Epidermal melanocyte (primary cell): ENCODE measurements at regions not wholly inside any gene's neighbourhood (a gene's known extent, or its start where the extent isn't known, plus 50 kb on each side); places are given as distances from the start of the nearest gene placed in this dataset.

ENCODE experiments used
- DNase-seq: peaks from one replicate; pipeline ENCODE4 v3.0.0; 2011; ENCODE audit warnings: low spot score; ENCODE audit not compliant: insufficient read length

- DNase-seq, result no peak
Measured at GRCh38 chr13:110773480-110773879, 60.0 kb downstream of the ING1 start.

GRCh38 chr13:110774051-110774450 is 60.6 kb downstream of the ING1 start:
- no peak for DNase-seq

- DNase-seq, result no peak
Measured at GRCh38 chr13:110774490-110774889, 61.0 kb downstream of the ING1 start.

GRCh38 chr13:110775576-110775975 is 62.1 kb downstream of the ING1 start:
- DNase-seq, result no peak

- no peak for DNase-seq
Measured at GRCh38 chr13:110777251-110777820, 63.8 kb downstream of the ING1 start.

GRCh38 chr13:110779022-110779421 is 65.5 kb downstream of the ING1 start:
- DNase-seq, result no peak

GRCh38 chr13:110780422-110780821 is 66.9 kb downstream of the ING1 start:
- no peak for DNase-seq

- DNase-seq, result no peak
Measured at GRCh38 chr13:110782185-110782584, 68.7 kb downstream of the ING1 start.

- no peak for DNase-seq
Measured at GRCh38 chr13:110784704-110785103, 71.2 kb downstream of the ING1 start.

GRCh38 chr13:110788778-110789177 is 75.3 kb downstream of the ING1 start:
- no peak for DNase-seq

GRCh38 chr13:110789871-110790270 is 76.4 kb downstream of the ING1 start:
- no peak for DNase-seq

- DNase-seq, result no peak
Measured at GRCh38 chr13:110790371-110790770, 76.9 kb downstream of the ING1 start.

GRCh38 chr13:110794209-110794608 is 80.7 kb downstream of the ING1 start:
- no peak for DNase-seq

- DNase-seq, result no peak
Measured at GRCh38 chr13:110797230-110797877, 83.9 kb downstream of the ING1 start.

GRCh38 chr13:110798081-110798994 is 84.8 kb downstream of the ING1 start:
- DNase-seq, result no peak

- peak; percentile 73 for DNase-seq
Measured at GRCh38 chr13:110799246-110800236, 86.0 kb downstream of the ING1 start.

- no peak for DNase-seq
Measured at GRCh38 chr13:110801044-110801443, 87.5 kb downstream of the ING1 start.

GRCh38 chr13:110802260-110802659 is 88.8 kb downstream of the ING1 start:
- no peak for DNase-seq

GRCh38 chr13:110806636-110807035 is 93.1 kb downstream of the ING1 start:
- no peak for DNase-seq

- DNase-seq, result no peak
Measured at GRCh38 chr13:110807546-110807945, 94.0 kb downstream of the ING1 start.

GRCh38 chr13:110808138-110808537 is 94.6 kb downstream of the ING1 start:
- DNase-seq, result no peak
